HCT116 (cell line): ENCODE measurements at regions not wholly inside any gene's neighbourhood (a gene's known extent, or its start where the extent isn't known, plus 50 kb on each side); places are given as distances from the start of the nearest gene placed in this dataset.

Experiments used
- ATAC-seq: fragments of 200-7000 bp; cut with Tn5 transposase; 2 replicates; pipeline ENCODE4 v1.9.1; 2020; ENCODE audit warnings: mild to moderate bottlenecking, moderate library complexity
- BruUV-seq: library from RNA; stranded (reverse); fragments of 400-500 nt; replicated peaks from 2 replicates; lab custom pipeline; 2021; lab: Mats Ljungman, UMichigan
- CTCF ChIA-PET: fragments of 300-600 bp; sonication (Branson Sonifier 250); formaldehyde crosslinking; loops from one replicate; lab custom pipeline; 2021; ENCODE audit warnings: antibody characterized with exemption; lab: Charles Lee
- POLR2A ChIA-PET: fragments of 300-600, 350-600 bp; sonication (Branson Sonifier 250); formaldehyde crosslinking; loops from one replicate; lab custom pipeline; 2021; ENCODE audit warnings: antibody characterized with exemption; lab: Charles Lee
- RAD21 ChIA-PET, 2 experiments: fragments of 300-600 bp; sonication (Branson Sonifier 250); formaldehyde crosslinking; loops; one replicate each; lab custom pipeline; 2023; ENCODE audit warnings: low total read pairs in 2 of 2; ENCODE audit not compliant: uncharacterized antibody in 2 of 2, unreplicated experiment in 2 of 2, low non-redundant PET in 1 of 2; lab: Charles Lee
- DNase-seq: peaks from one replicate; pipeline ENCODE4 v3.0.0-alpha.2; 2010; ENCODE audit warnings: low read depth, low spot score
- H2AFZ ChIP-seq: fragments of 200-600 bp; shearing (Covaris generic), sonication (generic); 2 replicates; pipeline ENCODE4 v1.6.1; 2017; ENCODE audit warnings: low read depth, mixed run types, mixed read lengths, antibody characterized with exemption, low read length; ENCODE audit not compliant: poor library complexity, severe bottlenecking
- H3K27ac ChIP-seq: 2 replicates; pipeline ENCODE4 v1.5.1; 2012; ENCODE audit warnings: low read depth, low read length
- H3K27me3 ChIP-seq: fragments of 200-600 bp; sonication (generic); 2 replicates; pipeline ENCODE4 v1.6.1; 2016; ENCODE audit warnings: mixed run types, low read length, mixed read lengths; ENCODE audit not compliant: insufficient read depth
- H3K36me3 ChIP-seq, 2 experiments: fragments of 200-500 bp in 1 of 2; fragments of 200-600 bp in 1 of 2; sonication (Bioruptor generic) in 1 of 2; sonication (generic) in 1 of 2; 2 replicates each; pipeline versions ENCODE4 v1.5.1 to v1.6.1; 2014 to 2016; ENCODE audit warnings: low read length in 2 of 2, inconsistent platforms in 1 of 2, mixed read lengths in 1 of 2, mixed run types in 1 of 2; ENCODE audit not compliant: insufficient read depth in 2 of 2, control insufficient read depth in 1 of 2
- H3K4me1 ChIP-seq, 2 experiments: fragments of 200-600 bp in 1 of 2; sonication (generic) in 1 of 2; 2 replicates each; pipeline versions ENCODE4 v1.5.1 to v1.6.1; 2012 to 2017; ENCODE audit warnings: low read length in 2 of 2, inconsistent platforms in 1 of 2, mild to moderate bottlenecking in 1 of 2, mixed read lengths in 1 of 2, mixed run types in 1 of 2, moderate library complexity in 1 of 2; ENCODE audit not compliant: insufficient read depth in 2 of 2, control insufficient read depth in 1 of 2
- H3K4me2 ChIP-seq: fragments of 200-600 bp; sonication (generic); 2 replicates; pipeline ENCODE4 v1.6.1; 2017; ENCODE audit warnings: mixed run types, low read length, mixed read lengths
- H3K4me3 ChIP-seq, 2 experiments: fragments of 200-600 bp in 1 of 2; sonication (generic) in 1 of 2; replicated peaks in 1 of 2; 2 replicates each; pipeline ENCODE4 v1.5.1; 2011 to 2016; ENCODE audit warnings: low read length in 2 of 2, control low read depth in 1 of 2, low read depth in 1 of 2, mild to moderate bottlenecking in 1 of 2, mixed read lengths in 1 of 2, mixed run types in 1 of 2
- H3K79me2 ChIP-seq: fragments of 200-600 bp; sonication (generic); 2 replicates; pipeline ENCODE4 v1.6.1; 2017; ENCODE audit warnings: mild to moderate bottlenecking, mixed run types, low read length, moderate library complexity, mixed read lengths; ENCODE audit not compliant: insufficient read depth
- H3K9ac ChIP-seq: fragments of 200-600 bp; sonication (generic); 2 replicates; pipeline ENCODE4 v1.6.1; 2016; ENCODE audit warnings: low read length, mixed read lengths
- H3K9me2 ChIP-seq: fragments of 200-600 bp; sonication (generic), shearing (Covaris generic); 2 replicates; pipeline ENCODE4 v1.6.1; 2017; ENCODE audit warnings: mixed run types, mild to moderate bottlenecking, moderate library complexity; ENCODE audit not compliant: insufficient read depth
- H3K9me3 ChIP-seq, 2 experiments: fragments of 200-500 bp in 1 of 2; fragments of 200-600 bp in 1 of 2; sonication (Bioruptor generic) in 1 of 2; sonication (generic) in 1 of 2; 2 replicates each; pipeline ENCODE4 v1.6.1; 2014 to 2017; ENCODE audit warnings: low read length in 2 of 2, mixed read lengths in 2 of 2, inconsistent platforms in 1 of 2, low read depth in 1 of 2, mild to moderate bottlenecking in 1 of 2, mixed run types in 1 of 2, moderate library complexity in 1 of 2; ENCODE audit not compliant: control insufficient read depth in 1 of 2, insufficient read depth in 1 of 2
- H4K20me1 ChIP-seq: fragments of 200-600 bp; sonication (generic), shearing (Covaris generic); 2 replicates; pipeline ENCODE4 v1.6.1; 2017; ENCODE audit warnings: mixed run types, mild to moderate bottlenecking, moderate library complexity; ENCODE audit not compliant: insufficient read depth
- ATF3 ChIP-seq: IDR thresholded peaks from 2 replicates; pipeline ENCODE4 v1.6.1; 2012
- CTCF ChIP-seq, 3 experiments: fragments of 200-600 bp in 1 of 3; sonication (generic) in 1 of 3; IDR thresholded peaks in 2 of 3; conservative IDR thresholded peaks in 1 of 3; 2 replicates each; pipeline ENCODE4 v1.5.1; 2012 to 2017; ENCODE audit warnings: low read depth in 2 of 3, low read length in 2 of 3, antibody characterized with exemption in 1 of 3, borderline replicate concordance in 1 of 3, control low read depth in 1 of 3, mild to moderate bottlenecking in 1 of 3, mixed read lengths in 1 of 3, mixed run types in 1 of 3, moderate library complexity in 1 of 3; ENCODE audit not compliant: insufficient read depth in 1 of 3
- EZH2phosphoT487 ChIP-seq: fragments of 200-600 bp; IDR thresholded peaks from 2 replicates; pipeline ENCODE4 v1.6.1; 2018; ENCODE audit warnings: antibody characterized with exemption, borderline replicate concordance
- FOSL1 ChIP-seq: IDR thresholded peaks from 2 replicates; pipeline ENCODE4 v1.6.1; 2012; ENCODE audit warnings: low read depth
- POLR2A ChIP-seq: IDR thresholded peaks from 2 replicates; pipeline ENCODE4 v1.7.0; 2011; ENCODE audit warnings: borderline replicate concordance; ENCODE audit not compliant: insufficient read depth, insufficient read length; ENCODE audit errors: extremely low read depth
- REST ChIP-seq: IDR thresholded peaks from 2 replicates; pipeline ENCODE4 v1.6.1; 2012; ENCODE audit warnings: low read depth
- SIN3A ChIP-seq: IDR thresholded peaks from 2 replicates; pipeline ENCODE4 v1.6.1; 2012; ENCODE audit warnings: low read depth
- ZBTB33 ChIP-seq: IDR thresholded peaks from 2 replicates; pipeline ENCODE4 v1.6.1; 2011; ENCODE audit warnings: mild to moderate bottlenecking, low read length, moderate library complexity; ENCODE audit not compliant: insufficient replicate concordance; ENCODE audit errors: extremely low read depth
- intact Hi-C: fragments of 100-400 bp; cut with micrococcal nuclease; formaldehyde crosslinking; loops from 2 replicates; pipeline ENCODE4 v1.10.0; 2022

GRCh38 chr14:98555440-98555839 is 716.6 kb downstream of the BCL11B start:
- CTCF ChIA-PET, result no interaction called here

More at GRCh38 chr14:98555440-98555839, 716.6 kb downstream of the BCL11B start:
- no peak overlapping the region for H3K27ac ChIP-seq
- no peak overlapping the region for H3K9ac ChIP-seq
- ChIA-PET RAD21 (no interaction called here), POLR2A (no interaction called here)
- no peak overlapping the region for H3K4me2 ChIP-seq
- DNase-seq (no peak), ATAC-seq (no peak)
- no peaks in the 10 kb centered on the region for H3K79me2 ChIP-seq
- H2AFZ ChIP-seq, result no peak overlapping the region
- H3K27me3 ChIP-seq, result no peaks in the 10 kb centered on the region
- no peaks in the 10 kb centered on the region for H3K9me3 ChIP-seq
- TF ChIP-seq POLR2A (no peak), EZH2phosphoT487 (no peak), SIN3A (no peak), CTCF (IDR thresholded peaks at IDR 0.05 in 2 of 3, conservative IDR thresholded peaks at IDR 0.05 in 1 of 3; ENCODE audit: borderline replicate concordance in 1 of 3, insufficient read depth in 1 of 3, low read depth in 2 of 3, low read length in 2 of 3) (no peak), FOSL1 (no peak), REST (no peak), ZBTB33 (no peak), ATF3 (no peak)
- intact Hi-C loops, result no loop called here
- H3K4me3 ChIP-seq, result no peak overlapping the region
- no peaks in the 10 kb centered on the region for H3K9me2 ChIP-seq
- no peaks in the 10 kb centered on the region for H4K20me1 ChIP-seq
- no peaks in the 10 kb centered on the region for H3K4me1 ChIP-seq
- BruUV-seq, result no TSS peak
- H3K36me3 ChIP-seq, result no peaks in the 10 kb centered on the region
